GM12878 (cell line): ENCODE measurements at regions not wholly inside any gene's neighbourhood (a gene's known extent, or its start where the extent isn't known, plus 50 kb on each side); places are given as distances from the start of the nearest gene placed in this dataset.

Source experiments
- ATAC-seq: fragments of 200-7000 bp; cut with Tn5 transposase; 3 replicates; pipeline ENCODE4 v1.9.1; 2020; ENCODE audit warnings: mild to moderate bottlenecking, moderate library complexity
- BruUV-seq: library from RNA; stranded (reverse); fragments of 400-500 nt; replicated peaks from 2 replicates; lab custom pipeline; 2021; lab: Mats Ljungman, UMichigan
- CTCF ChIA-PET: fragments of 300-600 bp; sonication (Branson Sonifier 250); formaldehyde crosslinking; extraction: SDS; loops from one replicate; lab custom pipeline; 2021; ENCODE audit warnings: inconsistent platforms; lab: Yijun Ruan, JAX
- POLR2A ChIA-PET: fragments of 350-600 bp; formaldehyde crosslinking; extraction: SDS; loops from one replicate; lab custom pipeline; 2021; ENCODE audit warnings: inconsistent platforms; lab: Charles Lee
- RAD21 ChIA-PET: fragments of 300-600 bp; sonication (Branson Sonifier 250); formaldehyde crosslinking; loops from one replicate; lab custom pipeline; 2023; ENCODE audit warnings: antibody characterized with exemption; ENCODE audit not compliant: unreplicated experiment; lab: Charles Lee
- SMC1A ChIA-PET: fragments of 300-600 bp; sonication (Branson Sonifier 250); formaldehyde crosslinking; loops from one replicate; lab custom pipeline; 2023; ENCODE audit not compliant: unreplicated experiment, uncharacterized antibody; lab: Charles Lee
- DNase-seq: peaks from one replicate; pipeline ENCODE4 v3.0.0-alpha.2; 2011; ENCODE audit warnings: low read depth, low spot score
- FAIRE-seq: peaks from 3 replicates; lab custom pipeline; 2011; peaks lifted over from hg19 to GRCh38; lab: Jason Lieb, UNC
- H2AFZ ChIP-seq: 2 replicates; pipeline ENCODE4 v1.6.0; 2011; ENCODE audit warnings: low read depth, low read length, control low read depth; ENCODE audit not compliant: control insufficient read depth
- H3K27ac ChIP-seq: 2 replicates; pipeline ENCODE4 v1.5.1; 2011; ENCODE audit warnings: control low read depth; ENCODE audit not compliant: control insufficient read depth, insufficient read depth
- H3K27me3 ChIP-seq, 2 experiments: replicated peaks in 1 of 2; 2 replicates each; pipeline versions ENCODE4 v1.6.0 to v1.6.1; 2011; ENCODE audit warnings: low read length in 1 of 2; ENCODE audit not compliant: control insufficient read depth in 2 of 2, insufficient read depth in 2 of 2
- H3K36me3 ChIP-seq, 2 experiments: 2 replicates each; pipeline ENCODE4 v1.5.1; 2011; ENCODE audit warnings: low read length in 1 of 2; ENCODE audit not compliant: control insufficient read depth in 2 of 2, insufficient read depth in 2 of 2
- H3K4me1 ChIP-seq: 2 replicates; pipeline ENCODE4 v1.6.1; 2011; ENCODE audit warnings: mild to moderate bottlenecking, low read length, moderate library complexity, mixed read lengths; ENCODE audit not compliant: control insufficient read depth, insufficient read depth
- H3K4me2 ChIP-seq: 2 replicates; pipeline ENCODE4 v1.6.0; 2011; ENCODE audit warnings: control low read depth; ENCODE audit not compliant: control insufficient read depth, insufficient read depth
- H3K4me3 ChIP-seq: fragments of 200-600 bp; sonication (generic); 2 replicates; pipeline ENCODE4 v1.5.1; 2016
- H3K79me2 ChIP-seq: 2 replicates; pipeline ENCODE4 v1.6.0; 2011; ENCODE audit warnings: low read length; ENCODE audit not compliant: control insufficient read depth, insufficient read depth
- H3K9ac ChIP-seq: 2 replicates; pipeline ENCODE4 v1.8.0; 2011; ENCODE audit warnings: low read length, control low read depth, mixed read lengths; ENCODE audit not compliant: control insufficient read depth, insufficient read depth
- H3K9me3 ChIP-seq: replicated peaks from 3 replicates; pipeline ENCODE4 v1.5.1; 2011; ENCODE audit warnings: mild to moderate bottlenecking, low read length; ENCODE audit not compliant: control insufficient read depth, insufficient read depth
- H4K20me1 ChIP-seq: 2 replicates; pipeline ENCODE4 v1.6.0; 2011; ENCODE audit not compliant: control insufficient read depth, insufficient read depth
- CTCF ChIP-seq, 3 experiments: IDR thresholded peaks in 2 of 3; conservative IDR thresholded peaks in 1 of 3; 2 replicates each; pipeline ENCODE4 v1.5.1; 2011; ENCODE audit warnings: low read depth in 3 of 3, low read length in 3 of 3, mild to moderate bottlenecking in 3 of 3, control low read depth in 2 of 3, moderate library complexity in 2 of 3, inconsistent platforms in 1 of 3, mixed read lengths in 1 of 3; ENCODE audit not compliant: control insufficient read depth in 2 of 3, insufficient read depth in 1 of 3; ENCODE audit errors: extremely low read depth in 1 of 3
- IKZF1 ChIP-seq: fragments of 450-650 bp; conservative IDR thresholded peaks from 2 replicates; pipeline ENCODE4 v1.6.1; 2017; ENCODE audit warnings: antibody characterized with exemption, mild to moderate bottlenecking
- MYC ChIP-seq: IDR thresholded peaks from 2 replicates; pipeline ENCODE4 v1.6.1; 2011; ENCODE audit warnings: mild to moderate bottlenecking, low read length, moderate library complexity, inconsistent platforms; ENCODE audit not compliant: insufficient read depth, insufficient replicate concordance, insufficient read length, severe bottlenecking
- NKRF ChIP-seq: fragments of 450-650 bp; conservative IDR thresholded peaks from 2 replicates; pipeline ENCODE4 v1.6.1; 2017; ENCODE audit warnings: mild to moderate bottlenecking, moderate library complexity
- RAD21 ChIP-seq: IDR thresholded peaks from 2 replicates; pipeline ENCODE4 v1.6.1; 2011; ENCODE audit warnings: mild to moderate bottlenecking, low read depth, low read length, moderate library complexity; ENCODE audit not compliant: insufficient read depth
- RFX5 ChIP-seq: IDR thresholded peaks from 2 replicates; pipeline ENCODE4 v1.6.1; 2011; ENCODE audit warnings: low read depth, low read length, improper control_type of control experiment
- RUNX3 ChIP-seq: IDR thresholded peaks from 2 replicates; pipeline ENCODE4 v1.6.1; 2012; ENCODE audit warnings: low read length, inconsistent platforms
- SMC3 ChIP-seq: IDR thresholded peaks from 2 replicates; pipeline ENCODE4 v1.6.1; 2011; ENCODE audit warnings: low read length, improper control_type of control experiment, borderline replicate concordance
- SP1 ChIP-seq: IDR thresholded peaks from one replicate; pipeline ENCODE4 v1.6.1; 2011; ENCODE audit warnings: low read depth, low read length
- ZNF207 ChIP-seq: fragments of 450-650 bp; IDR thresholded peaks from 2 replicates; pipeline ENCODE4 v1.6.1; 2014; ENCODE audit warnings: antibody characterized with exemption, mild to moderate bottlenecking, borderline replicate concordance
- ZNF274 ChIP-seq: IDR thresholded peaks from one replicate; pipeline ENCODE4 v1.8.0; 2011; ENCODE audit not compliant: insufficient read length, insufficient read depth
- WGBS: methylation state at CpG from one replicate; pipeline ENCODE4 v1.1.6; 2016; ENCODE audit warnings: low lambda C conversion rate; ENCODE audit not compliant: insufficient replicate concordance, insufficient coverage; ENCODE audit errors: missing lambda C conversion rate; 5-methylcytosine and 5-hydroxymethylcytosine counted together
- in situ Hi-C: fragments of 300-500 bp; cut with MboI; formaldehyde crosslinking; loops from 9 replicates; pipeline ENCODE4 v1.14.3; 2018; ENCODE audit warnings: mixed read lengths
- intact Hi-C: fragments of 100-400 bp; cut with micrococcal nuclease; formaldehyde crosslinking; loops from one replicate; pipeline ENCODE4 v1.14.2; 2022; ENCODE audit not compliant: unreplicated experiment

GRCh38 chr1:209190591-209191261, 392.8 kb upstream of the CAMK1G start:
- no peaks in the 10 kb centered on the region for H3K36me3 ChIP-seq
- BruUV-seq = no TSS peak
- CTCF ChIA-PET = interaction anchor here (0.6 to 2.3 kb wide), 8 partner anchors 12 to 1343 kb away, joined by 3 to 7 read pairs (median 4); no protein-coding TSS in a partner anchor
- H3K27me3 ChIP-seq = no peaks in the 10 kb centered on the region
- no peak overlapping the region for H3K4me2 ChIP-seq
- H3K9ac ChIP-seq = no peak overlapping the region
- H3K9me3 ChIP-seq = peaks cover 4% of the 10 kb centered on the region; the same call in 2 of the 3 replicates
- no peaks in the 10 kb centered on the region for H3K79me2 ChIP-seq
- no peak overlapping the region for H3K4me3 ChIP-seq
- H3K27ac ChIP-seq = no peak overlapping the region
- WGBS = 7% methylated on average over 12 of the region's 12 CpGs
- SMC1A ChIA-PET = interaction anchor here (0.6 to 1.3 kb wide), 3 partner anchors 59 to 538 kb away, joined by 3 to 5 read pairs (median 3); no protein-coding TSS in a partner anchor
- no peaks in the 10 kb centered on the region for H4K20me1 ChIP-seq
- H3K4me1 ChIP-seq = no peaks in the 10 kb centered on the region; the same call in 1 of the 2 replicates
- TF ChIP-seq CTCF (IDR thresholded peaks at IDR 0.05 in 2 of 3, conservative IDR thresholded peaks at IDR 0.05 in 1 of 3; ENCODE audit: control insufficient read depth in 2 of 3, extremely low read depth in 1 of 3, insufficient read depth in 1 of 3, low read depth in 3 of 3, low read length in 3 of 3) = peak; percentile 74 to 81 (median 80)
- peak; percentile 76 for TF ChIP-seq SMC3
- TF ChIP-seq ZNF207 = no peak
- peak; percentile 89 for TF ChIP-seq RAD21
- no peak for TF ChIP-seq RFX5
- TF ChIP-seq RUNX3 = 0 out of 2 replicates have a peak, but pooled peaks have one; percentile 31
- TF ChIP-seq ZNF274 = no peak
- TF ChIP-seq SP1 = no peak
- no peak for TF ChIP-seq NKRF
- TF ChIP-seq IKZF1 = no peak
- TF ChIP-seq MYC = no peak
- FAIRE-seq (no peak), ATAC-seq (peak; percentile 94), DNase-seq (no peak)
- POLR2A ChIA-PET = interaction anchor here (0.7 kb wide), 1 partner anchor 113 kb away, joined by 6 read pairs; no protein-coding TSS in a partner anchor
- RAD21 ChIA-PET = interaction anchor here (0.8 to 2.0 kb wide), 4 partner anchors 58 to 115 kb away, joined by 3 to 5 read pairs (median 4); no protein-coding TSS in a partner anchor
- intact Hi-C loops = loop anchor here (1.0 to 5.0 kb wide), 2 partner anchors 114 to 538 kb away; no protein-coding TSS in a partner anchor
- in situ Hi-C loops = no loop called here
- peak overlapping the region; percentile 47 for H2AFZ ChIP-seq
